ENCODE measurements at regions not wholly inside any gene's neighbourhood (a gene's known extent, or its start where the extent isn't known, plus 50 kb on each side); places are given as distances from the start of the nearest gene placed in this dataset.

- H3K27ac ChIP-seq (ENCODE audit: low read depth, low read length) = no peak overlapping the region
- H3K9ac ChIP-seq (ENCODE audit: low read depth in 1 of 2, low read length in 2 of 2) = no peak overlapping the region
- no peaks in the 10 kb centered on the region for H3K9me3 ChIP-seq (ENCODE audit: control insufficient read depth in 1 of 2, low read length in 2 of 2)
Observed at GRCh38 chr10:111539246-111539645, 462.4 kb downstream of the ADRA2A start.

GRCh38 chr10:111543854-111544253 is 467.0 kb downstream of the ADRA2A start:
- Histone ChIP-seq H3K9me3 (ENCODE audit: control insufficient read depth in 1 of 2, low read length in 2 of 2) (no peaks in the 10 kb centered on the region), H3K36me3 (ENCODE audit: control insufficient read depth in 1 of 2, insufficient read depth in 2 of 2, low read length in 2 of 2) (no peaks in the 10 kb centered on the region), H3K27me3 (ENCODE audit: control insufficient read depth in 1 of 2, insufficient read depth in 2 of 2, low read length in 2 of 2) (no peaks in the 10 kb centered on the region), H3K9ac (ENCODE audit: low read depth in 1 of 2, low read length in 2 of 2) (no peak overlapping the region), H3K4me1 (ENCODE audit: control insufficient read depth in 1 of 2, insufficient read depth in 2 of 2, low read length in 2 of 2) (no peaks in the 10 kb centered on the region), H3K4me3 (ENCODE audit: low read depth in 1 of 2, low read length in 2 of 2) (no peak overlapping the region), H3K27ac (ENCODE audit: low read depth, low read length) (no peak overlapping the region)

More at GRCh38 chr10:111539246-111539645, 462.4 kb downstream of the ADRA2A start:
- H3K4me1 ChIP-seq (ENCODE audit: control insufficient read depth in 1 of 2, insufficient read depth in 2 of 2, low read length in 2 of 2) = no peaks in the 10 kb centered on the region
- no peaks in the 10 kb centered on the region for H3K36me3 ChIP-seq (ENCODE audit: control insufficient read depth in 1 of 2, insufficient read depth in 2 of 2, low read length in 2 of 2)
- H3K4me3 ChIP-seq (ENCODE audit: low read depth in 1 of 2, low read length in 2 of 2) = no peak overlapping the region
- peaks cover 0 to 2% of the 10 kb centered on the region in 2 donors for H3K27me3 ChIP-seq (ENCODE audit: control insufficient read depth in 1 of 2, insufficient read depth in 2 of 2, low read length in 2 of 2)

GRCh38 chr10:111545861-111546605 is 469.2 kb downstream of the ADRA2A start:
- H3K36me3 ChIP-seq (ENCODE audit: control insufficient read depth in 1 of 2, insufficient read depth in 2 of 2, low read length in 2 of 2) = no peaks in the 10 kb centered on the region
- no peak overlapping the region for H3K27ac ChIP-seq (ENCODE audit: low read depth, low read length)

GRCh38 chr10:111548084-111548726 is 471.4 kb downstream of the ADRA2A start:
- no peaks in the 10 kb centered on the region for H3K4me1 ChIP-seq (ENCODE audit: control insufficient read depth in 1 of 2, insufficient read depth in 2 of 2, low read length in 2 of 2)
- H3K27me3 ChIP-seq (ENCODE audit: control insufficient read depth in 1 of 2, insufficient read depth in 2 of 2, low read length in 2 of 2) = no peaks in the 10 kb centered on the region
- no peaks in the 10 kb centered on the region for H3K9me3 ChIP-seq (ENCODE audit: control insufficient read depth in 1 of 2, low read length in 2 of 2)
- no peaks in the 10 kb centered on the region for H3K36me3 ChIP-seq (ENCODE audit: control insufficient read depth in 1 of 2, insufficient read depth in 2 of 2, low read length in 2 of 2)
- no peak overlapping the region for H3K27ac ChIP-seq (ENCODE audit: low read depth, low read length)
- H3K9ac ChIP-seq (ENCODE audit: low read depth in 1 of 2, low read length in 2 of 2) = no peak overlapping the region
- H3K4me3 ChIP-seq (ENCODE audit: low read depth in 1 of 2, low read length in 2 of 2) = no peak overlapping the region

More at GRCh38 chr10:111545861-111546605, 469.2 kb downstream of the ADRA2A start:
- Histone ChIP-seq H3K4me3 (ENCODE audit: low read depth in 1 of 2, low read length in 2 of 2) (no peak overlapping the region), H3K9ac (ENCODE audit: low read depth in 1 of 2, low read length in 2 of 2) (no peak overlapping the region), H3K4me1 (ENCODE audit: control insufficient read depth in 1 of 2, insufficient read depth in 2 of 2, low read length in 2 of 2) (no peaks in the 10 kb centered on the region), H3K27me3 (ENCODE audit: control insufficient read depth in 1 of 2, insufficient read depth in 2 of 2, low read length in 2 of 2) (no peaks in the 10 kb centered on the region), H3K9me3 (ENCODE audit: control insufficient read depth in 1 of 2, low read length in 2 of 2) (no peaks in the 10 kb centered on the region)

GRCh38 chr10:111551001-111551400 is 474.2 kb downstream of the ADRA2A start:
- Histone ChIP-seq H3K9ac (ENCODE audit: low read depth in 1 of 2, low read length in 2 of 2) (no peak overlapping the region), H3K4me3 (ENCODE audit: low read depth in 1 of 2, low read length in 2 of 2) (no peak overlapping the region), H3K36me3 (ENCODE audit: control insufficient read depth in 1 of 2, insufficient read depth in 2 of 2, low read length in 2 of 2) (no peaks in the 10 kb centered on the region), H3K9me3 (ENCODE audit: control insufficient read depth in 1 of 2, low read length in 2 of 2) (no peaks in the 10 kb centered on the region), H3K4me1 (ENCODE audit: control insufficient read depth in 1 of 2, insufficient read depth in 2 of 2, low read length in 2 of 2) (no peaks in the 10 kb centered on the region), H3K27me3 (ENCODE audit: control insufficient read depth in 1 of 2, insufficient read depth in 2 of 2, low read length in 2 of 2) (no peaks in the 10 kb centered on the region), H3K27ac (ENCODE audit: low read depth, low read length) (no peak overlapping the region)

GRCh38 chr10:111556666-111557065 is 479.8 kb downstream of the ADRA2A start:
- Histone ChIP-seq H3K9ac (ENCODE audit: low read depth in 1 of 2, low read length in 2 of 2) (no peak overlapping the region), H3K27ac (ENCODE audit: low read depth, low read length) (no peak overlapping the region), H3K4me1 (ENCODE audit: control insufficient read depth in 1 of 2, insufficient read depth in 2 of 2, low read length in 2 of 2) (no peaks in the 10 kb centered on the region), H3K27me3 (ENCODE audit: control insufficient read depth in 1 of 2, insufficient read depth in 2 of 2, low read length in 2 of 2) (no peaks in the 10 kb centered on the region), H3K9me3 (ENCODE audit: control insufficient read depth in 1 of 2, low read length in 2 of 2) (no peaks in the 10 kb centered on the region), H3K36me3 (ENCODE audit: control insufficient read depth in 1 of 2, insufficient read depth in 2 of 2, low read length in 2 of 2) (no peaks in the 10 kb centered on the region), H3K4me3 (ENCODE audit: low read depth in 1 of 2, low read length in 2 of 2) (no peak overlapping the region)

GRCh38 chr10:111558211-111558610 is 481.4 kb downstream of the ADRA2A start:
- Histone ChIP-seq H3K27me3 (ENCODE audit: control insufficient read depth in 1 of 2, insufficient read depth in 2 of 2, low read length in 2 of 2) (no peaks in the 10 kb centered on the region), H3K4me3 (ENCODE audit: low read depth in 1 of 2, low read length in 2 of 2) (no peak overlapping the region), H3K9ac (ENCODE audit: low read depth in 1 of 2, low read length in 2 of 2) (no peak overlapping the region), H3K27ac (ENCODE audit: low read depth, low read length) (no peak overlapping the region), H3K36me3 (ENCODE audit: control insufficient read depth in 1 of 2, insufficient read depth in 2 of 2, low read length in 2 of 2) (no peaks in the 10 kb centered on the region), H3K9me3 (ENCODE audit: control insufficient read depth in 1 of 2, low read length in 2 of 2) (no peaks in the 10 kb centered on the region), H3K4me1 (ENCODE audit: control insufficient read depth in 1 of 2, insufficient read depth in 2 of 2, low read length in 2 of 2) (no peaks in the 10 kb centered on the region)

GRCh38 chr10:111560027-111560426 is 483.2 kb downstream of the ADRA2A start:
- Histone ChIP-seq H3K27ac (ENCODE audit: low read depth, low read length) (no peak overlapping the region), H3K36me3 (ENCODE audit: control insufficient read depth in 1 of 2, insufficient read depth in 2 of 2, low read length in 2 of 2) (no peaks in the 10 kb centered on the region), H3K9me3 (ENCODE audit: control insufficient read depth in 1 of 2, low read length in 2 of 2) (no peaks in the 10 kb centered on the region), H3K4me1 (ENCODE audit: control insufficient read depth in 1 of 2, insufficient read depth in 2 of 2, low read length in 2 of 2) (no peaks in the 10 kb centered on the region), H3K27me3 (ENCODE audit: control insufficient read depth in 1 of 2, insufficient read depth in 2 of 2, low read length in 2 of 2) (no peaks in the 10 kb centered on the region), H3K4me3 (ENCODE audit: low read depth in 1 of 2, low read length in 2 of 2) (no peak overlapping the region), H3K9ac (ENCODE audit: low read depth in 1 of 2, low read length in 2 of 2) (no peak overlapping the region)

GRCh38 chr10:111561124-111561523 is 484.3 kb downstream of the ADRA2A start:
- Histone ChIP-seq H3K9me3 (ENCODE audit: control insufficient read depth in 1 of 2, low read length in 2 of 2) (no peaks in the 10 kb centered on the region), H3K27ac (ENCODE audit: low read depth, low read length) (no peak overlapping the region), H3K36me3 (ENCODE audit: control insufficient read depth in 1 of 2, insufficient read depth in 2 of 2, low read length in 2 of 2) (no peaks in the 10 kb centered on the region), H3K9ac (ENCODE audit: low read depth in 1 of 2, low read length in 2 of 2) (no peak overlapping the region), H3K4me3 (ENCODE audit: low read depth in 1 of 2, low read length in 2 of 2) (no peak overlapping the region), H3K4me1 (ENCODE audit: control insufficient read depth in 1 of 2, insufficient read depth in 2 of 2, low read length in 2 of 2) (no peaks in the 10 kb centered on the region), H3K27me3 (ENCODE audit: control insufficient read depth in 1 of 2, insufficient read depth in 2 of 2, low read length in 2 of 2) (no peaks in the 10 kb centered on the region)

GRCh38 chr10:111565542-111565941 is 488.7 kb downstream of the ADRA2A start:
- Histone ChIP-seq H3K4me3 (ENCODE audit: low read depth in 1 of 2, low read length in 2 of 2) (no peak overlapping the region), H3K36me3 (ENCODE audit: control insufficient read depth in 1 of 2, insufficient read depth in 2 of 2, low read length in 2 of 2) (no peaks in the 10 kb centered on the region), H3K9ac (ENCODE audit: low read depth in 1 of 2, low read length in 2 of 2) (no peak overlapping the region), H3K4me1 (ENCODE audit: control insufficient read depth in 1 of 2, insufficient read depth in 2 of 2, low read length in 2 of 2) (no peaks in the 10 kb centered on the region), H3K27ac (ENCODE audit: low read depth, low read length) (no peak overlapping the region), H3K27me3 (ENCODE audit: control insufficient read depth in 1 of 2, insufficient read depth in 2 of 2, low read length in 2 of 2) (no peaks in the 10 kb centered on the region), H3K9me3 (ENCODE audit: control insufficient read depth in 1 of 2, low read length in 2 of 2) (no peaks in the 10 kb centered on the region)

Measured in duodenal mucosa (tissue), 2 donors.